ENCODE measurements at regions not wholly inside any gene's neighbourhood (a gene's known extent, or its start where the extent isn't known, plus 50 kb on each side); places are given as distances from the start of the nearest gene placed in this dataset.
A peak's percentile ranks its signal among the peaks of the same experiment; 100 is the strongest.

DNA sequence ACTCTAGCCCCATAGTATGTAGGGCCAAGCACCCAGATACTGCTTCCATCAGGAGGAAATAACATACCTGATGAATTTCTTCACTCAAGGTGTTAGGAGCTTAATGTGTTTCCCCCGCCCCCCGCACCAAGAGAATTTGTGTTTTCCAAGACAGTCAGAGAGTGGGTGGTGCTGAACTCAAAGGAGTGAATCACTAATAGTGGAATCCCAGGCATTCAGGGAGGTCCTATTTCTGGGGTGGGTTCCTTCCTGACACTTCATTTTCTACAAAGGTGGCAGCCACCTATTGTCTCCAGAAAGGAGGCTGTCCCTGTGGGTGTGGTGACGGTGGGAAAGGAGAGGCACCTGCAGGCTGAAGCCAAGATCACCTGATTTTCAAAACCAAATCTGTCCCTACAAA is 50.8 kb upstream of the ELF5 start:
- H3K27me3 Mint-ChIP-seq = peaks cover 25 to 57% (median 40%) of the 10 kb centered on the region in 3 donors
- no peaks in the 10 kb centered on the region for H3K36me3 Mint-ChIP-seq
- DNase-seq (no peak), ATAC-seq (ENCODE audit: low read depth in 2 of 2) (no peak)
- peak overlapping the region in 1 of 6 donors; percentile 38 for H3K27ac Mint-ChIP-seq
- H3K9me3 Mint-ChIP-seq = no peaks in the 10 kb centered on the region
- H3K4me3 Mint-ChIP-seq = no peak overlapping the region
- no peaks in the 10 kb centered on the region for H3K4me1 Mint-ChIP-seq

DNA sequence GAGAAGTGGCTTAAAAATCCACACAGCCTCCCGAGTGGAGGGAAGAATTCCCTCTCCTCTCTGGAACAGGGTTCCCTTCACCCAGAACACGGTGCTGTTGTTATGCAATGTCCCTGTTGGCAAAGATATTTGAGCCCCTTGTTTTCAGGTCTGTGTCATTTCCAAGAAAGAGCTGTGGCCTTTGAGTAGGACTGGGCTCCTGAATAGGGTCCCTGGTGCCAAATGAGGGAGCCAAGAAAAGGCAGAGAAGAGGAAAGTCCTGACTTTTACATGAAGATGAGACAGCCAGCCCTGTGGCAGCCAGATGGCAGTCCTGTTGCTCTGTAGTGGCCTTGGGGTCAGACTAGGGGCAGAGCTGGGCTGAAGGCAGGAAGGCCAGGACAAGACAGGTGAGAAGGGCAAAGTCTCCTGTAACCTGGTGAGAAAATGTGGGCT is 51.2 kb upstream of the ELF5 start:
- ATAC-seq (ENCODE audit: low read depth in 2 of 2) = no peak
- H3K9me3 Mint-ChIP-seq = no peaks in the 10 kb centered on the region
- H3K36me3 Mint-ChIP-seq = no peaks in the 10 kb centered on the region
- no peak for DNase-seq
- H3K27ac Mint-ChIP-seq = peak overlapping the region in 1 of 6 donors; percentile 35
- peaks cover 25 to 53% (median 36%) of the 10 kb centered on the region in 3 donors for H3K27me3 Mint-ChIP-seq
- H3K4me3 Mint-ChIP-seq = no peak overlapping the region
- H3K4me1 Mint-ChIP-seq = no peaks in the 10 kb centered on the region

DNA sequence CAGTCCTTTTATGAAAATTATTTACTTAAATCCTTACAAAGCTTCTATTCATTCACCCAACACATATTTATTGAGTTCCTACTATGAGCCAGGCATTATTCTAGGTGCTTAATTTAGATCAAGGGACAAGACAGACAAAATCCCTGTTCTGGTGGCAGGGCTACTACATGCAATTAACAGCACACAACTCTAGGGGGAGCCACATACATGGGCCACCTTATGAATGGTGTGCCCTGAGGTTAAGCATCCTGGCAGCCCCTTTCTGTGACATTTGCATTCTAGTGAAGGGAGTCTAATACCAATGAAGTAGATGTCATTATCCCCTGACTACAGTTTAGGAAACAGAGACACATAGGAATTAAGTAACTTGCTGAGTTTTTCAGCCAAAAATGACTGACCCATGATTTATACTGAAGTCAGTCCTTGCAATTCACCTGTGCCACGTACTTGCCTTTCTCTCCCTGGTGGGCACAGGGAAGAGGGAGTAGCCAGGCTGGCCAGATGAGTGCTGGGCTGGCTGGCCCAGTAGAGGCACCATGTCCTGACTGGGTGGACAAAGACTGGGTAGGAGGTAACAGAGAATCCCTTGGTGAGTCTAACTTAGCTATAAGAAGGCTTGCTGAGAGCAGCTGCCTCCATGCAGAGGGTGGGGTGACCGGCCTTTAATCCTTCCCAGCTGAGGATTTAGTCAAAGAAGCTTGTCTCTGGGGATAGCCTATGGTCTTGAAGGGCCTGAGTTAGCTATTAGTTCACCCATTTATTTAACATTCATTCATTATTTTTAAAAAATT is 52.0 kb upstream of the ELF5 start:
- DNase-seq (no peak), ATAC-seq (ENCODE audit: low read depth in 2 of 2) (no peak)
- Mint-ChIP-seq H3K36me3 (no peaks in the 10 kb centered on the region), H3K27ac (no peak overlapping the region), H3K27me3 (peaks cover 24 to 57% (median 37%) of the 10 kb centered on the region in 3 donors), H3K9me3 (no peaks in the 10 kb centered on the region), H3K4me3 (no peak overlapping the region), H3K4me1 (no peaks in the 10 kb centered on the region)

DNA sequence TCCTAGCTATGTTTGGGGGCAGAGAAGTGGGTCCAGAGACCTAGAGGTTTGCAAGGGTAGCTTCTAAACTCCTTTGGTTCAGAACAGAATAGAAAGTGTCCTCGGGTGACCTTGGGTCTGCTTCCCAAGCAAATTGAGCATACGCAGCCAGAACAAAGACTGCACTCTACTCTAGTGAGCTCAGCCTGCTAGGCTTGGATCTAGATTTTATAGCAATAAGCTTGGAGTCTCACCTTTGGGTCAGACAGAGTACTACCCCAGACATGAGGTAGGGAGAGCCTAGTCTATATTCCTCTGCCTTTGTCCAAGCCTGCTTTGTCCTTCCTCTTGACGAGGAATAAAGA is 52.6 kb upstream of the ELF5 start:
- DNase-seq = no peak
- Mint-ChIP-seq H3K27ac (no peak overlapping the region), H3K36me3 (no peaks in the 10 kb centered on the region), H3K27me3 (peaks cover 24 to 57% (median 37%) of the 10 kb centered on the region in 3 donors), H3K9me3 (no peaks in the 10 kb centered on the region), H3K4me3 (no peak overlapping the region), H3K4me1 (no peaks in the 10 kb centered on the region)
- no peak for ATAC-seq (ENCODE audit: low read depth in 2 of 2)

DNA sequence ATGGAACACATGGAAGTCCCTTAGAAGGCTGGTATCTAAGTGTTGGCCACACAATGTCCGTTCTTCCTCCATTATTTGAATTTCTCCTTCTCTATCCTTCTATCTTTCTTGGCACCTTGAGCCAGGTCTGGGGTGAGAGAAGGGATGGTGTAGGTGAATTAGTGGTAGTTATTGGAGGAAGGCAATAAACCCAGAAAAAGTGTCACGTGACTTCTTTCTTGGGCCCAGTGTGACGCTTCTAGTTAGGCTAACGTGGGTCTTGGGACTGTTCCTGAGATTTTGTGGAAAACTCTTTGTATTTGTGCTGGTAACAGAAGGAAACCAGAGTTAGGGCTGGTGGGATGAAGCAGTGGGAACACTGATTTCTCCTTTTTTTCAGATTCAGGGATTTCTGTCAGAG is 53.1 kb upstream of the ELF5 start:
- Mint-ChIP-seq H3K27ac (peak overlapping the region in 1 of 6 donors; percentile 65), H3K27me3 (peaks cover 24 to 57% (median 37%) of the 10 kb centered on the region in 3 donors), H3K4me3 (no peak overlapping the region), H3K36me3 (no peaks in the 10 kb centered on the region), H3K4me1 (no peaks in the 10 kb centered on the region), H3K9me3 (peaks cover 0 to 1% (median 0%) of the 10 kb centered on the region in 7 donors)
- no peak for DNase-seq
- ATAC-seq (ENCODE audit: low read depth in 2 of 2) = no peak

DNA sequence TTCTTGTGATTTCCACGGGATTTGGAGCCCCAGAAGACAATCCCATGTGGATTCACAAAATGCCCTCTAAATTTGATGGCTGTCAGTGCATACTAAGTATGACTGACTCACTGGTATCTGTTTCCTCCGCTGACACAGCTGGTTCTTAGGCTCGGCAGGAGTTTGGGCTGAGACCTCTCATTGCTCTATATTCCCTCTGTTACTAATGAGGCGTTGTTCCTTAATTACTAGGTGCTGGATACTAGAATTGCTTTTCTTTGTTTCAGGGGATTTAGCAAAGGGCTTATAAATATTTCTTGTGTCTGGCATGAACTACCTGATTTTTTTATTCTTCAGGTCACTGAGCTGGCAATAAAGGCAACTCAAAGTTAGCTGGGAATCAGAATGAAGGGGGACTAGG is 53.2 kb upstream of the EHF start:
- Mint-ChIP-seq H3K27me3 (peaks cover 22 to 53% (median 37%) of the 10 kb centered on the region in 3 donors), H3K9me3 (peaks cover 0 to 2% (median 0%) of the 10 kb centered on the region in 7 donors), H3K4me3 (no peak overlapping the region), H3K27ac (no peak overlapping the region), H3K4me1 (no peaks in the 10 kb centered on the region), H3K36me3 (no peaks in the 10 kb centered on the region)
- ATAC-seq (ENCODE audit: low read depth in 2 of 2) (no peak), DNase-seq (no peak)

DNA sequence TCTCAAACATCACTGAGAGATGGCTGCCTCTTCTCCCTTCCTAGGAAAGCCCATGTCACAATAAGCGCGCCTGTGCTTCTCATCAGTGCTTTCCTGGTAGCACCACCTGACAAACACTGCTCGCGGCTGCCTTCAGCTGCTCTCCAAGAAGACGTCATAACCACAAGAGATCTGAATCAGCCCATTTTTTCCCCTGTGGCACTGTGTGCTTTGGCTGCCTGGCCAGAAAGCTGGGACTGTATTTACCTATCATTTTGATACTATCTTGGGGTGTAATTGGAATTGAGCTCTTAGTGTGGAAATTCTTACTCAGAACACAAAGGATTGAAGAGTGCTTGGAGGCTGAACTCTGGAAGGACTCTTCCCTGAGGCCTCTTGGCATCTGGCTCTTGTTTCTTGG is 50.3 kb upstream of the EHF start:
- DNase-seq (no peak), ATAC-seq (ENCODE audit: low read depth in 2 of 2) (no peak)
- peaks cover 0 to 2% (median 0%) of the 10 kb centered on the region in 7 donors for H3K9me3 Mint-ChIP-seq
- H3K4me1 Mint-ChIP-seq = no peaks in the 10 kb centered on the region
- no peak overlapping the region for H3K4me3 Mint-ChIP-seq
- H3K27me3 Mint-ChIP-seq = peaks cover 25 to 64% (median 32%) of the 10 kb centered on the region in 3 donors
- no peak overlapping the region for H3K27ac Mint-ChIP-seq
- no peaks in the 10 kb centered on the region for H3K36me3 Mint-ChIP-seq

Data from naive B cell (primary cell).